OCI-LY3 (cell line): ENCODE measurements at regions not wholly inside any gene's neighbourhood (a gene's known extent, or its start where the extent isn't known, plus 50 kb on each side); places are given as distances from the start of the nearest gene placed in this dataset.

ENCODE experiments used
- CTCF ChIP-seq: fragments of 200-600, 300-600 bp; sonication (generic); IDR thresholded peaks from 2 replicates; pipeline ENCODE4 v1.5.1; 2014; ENCODE audit warnings: antibody characterized with exemption, low read length, low read depth
- EZH2phosphoT487 ChIP-seq: fragments of 200-600 bp; shearing (Covaris generic); IDR thresholded peaks from 2 replicates; pipeline ENCODE4 v1.6.1; 2018; ENCODE audit warnings: antibody characterized with exemption, mixed run types, low read depth

GRCh38 chr10:118203461-118203860 is 138.7 kb downstream of the FAM204A start:
- TF ChIP-seq CTCF (no peak), EZH2phosphoT487 (no peak)
